Neuron (in vitro differentiated cells): ENCODE measurements at regions not wholly inside any gene's neighbourhood (a gene's known extent, or its start where the extent isn't known, plus 50 kb on each side); places are given as distances from the start of the nearest gene placed in this dataset.
"Not testable (repeated sequence)": the region's sequence is repeated elsewhere in the genome, so short reads cannot be mapped to it uniquely, and the experiment has no call there.

Experiments used
- H2AFZ ChIP-seq: one replicate; pipeline ENCODE4 v1.6.1; 2013; ENCODE audit warnings: low read depth, mild to moderate bottlenecking, inconsistent platforms, low read length, moderate library complexity
- H3K27me3 ChIP-seq: one replicate; pipeline ENCODE4 v1.6.1; 2013; ENCODE audit warnings: low read length; ENCODE audit not compliant: insufficient read depth
- H3K36me3 ChIP-seq: one replicate; pipeline ENCODE4 v1.6.1; 2013; ENCODE audit warnings: low read length; ENCODE audit not compliant: insufficient read depth
- H3K4me1 ChIP-seq: one replicate; pipeline ENCODE4 v1.6.1; 2013; ENCODE audit warnings: low read length; ENCODE audit not compliant: insufficient read depth
- H3K4me3 ChIP-seq: 2 replicates; pipeline ENCODE4 v1.5.1; 2013; ENCODE audit warnings: mild to moderate bottlenecking, low read length, moderate library complexity
- H3K9me3 ChIP-seq: one replicate; pipeline ENCODE4 v1.6.1; 2013; ENCODE audit warnings: low read length

GRCh38 chr12:105535033-105535432 lies 204.5 kb downstream of the C12orf75 start:
- not testable (repeated sequence) for H3K4me3 ChIP-seq, H3K36me3 ChIP-seq, H2AFZ ChIP-seq, H3K27me3 ChIP-seq, H3K4me1 ChIP-seq, H3K9me3 ChIP-seq

GRCh38 chr12:105538880-105539279 lies 208.4 kb downstream of the C12orf75 start:
- no peaks in the 10 kb centered on the region for H3K36me3 ChIP-seq
- H3K4me3 ChIP-seq, result no peak overlapping the region
- H3K27me3 ChIP-seq, result peaks cover 3% of the 10 kb centered on the region
- H3K9me3 ChIP-seq, result peaks cover 6% of the 10 kb centered on the region
- H2AFZ ChIP-seq, result no peak overlapping the region
- no peaks in the 10 kb centered on the region for H3K4me1 ChIP-seq

- H2AFZ ChIP-seq, result no peak overlapping the region
- no peaks in the 10 kb centered on the region for H3K4me1 ChIP-seq
- no peaks in the 10 kb centered on the region for H3K36me3 ChIP-seq
- peaks cover 2% of the 10 kb centered on the region for H3K9me3 ChIP-seq
- no peak overlapping the region for H3K4me3 ChIP-seq
- peaks cover 3% of the 10 kb centered on the region for H3K27me3 ChIP-seq
These were observed 209.2 kb downstream of the C12orf75 start for GRCh38 chr12:105539735-105540134.

GRCh38 chr12:105547786-105548185 lies 217.3 kb downstream of the C12orf75 start:
- no peaks in the 10 kb centered on the region for H3K4me1 ChIP-seq
- no peak overlapping the region for H2AFZ ChIP-seq
- H3K4me3 ChIP-seq, result no peak overlapping the region
- no peaks in the 10 kb centered on the region for H3K27me3 ChIP-seq
- H3K9me3 ChIP-seq, result no peaks in the 10 kb centered on the region
- H3K36me3 ChIP-seq, result no peaks in the 10 kb centered on the region

GRCh38 chr12:105548626-105549025 lies 218.1 kb downstream of the C12orf75 start:
- H3K4me1 ChIP-seq, result no peaks in the 10 kb centered on the region
- no peaks in the 10 kb centered on the region for H3K36me3 ChIP-seq
- no peak overlapping the region for H2AFZ ChIP-seq
- H3K27me3 ChIP-seq, result no peaks in the 10 kb centered on the region
- H3K4me3 ChIP-seq, result no peak overlapping the region
- no peaks in the 10 kb centered on the region for H3K9me3 ChIP-seq

DNA sequence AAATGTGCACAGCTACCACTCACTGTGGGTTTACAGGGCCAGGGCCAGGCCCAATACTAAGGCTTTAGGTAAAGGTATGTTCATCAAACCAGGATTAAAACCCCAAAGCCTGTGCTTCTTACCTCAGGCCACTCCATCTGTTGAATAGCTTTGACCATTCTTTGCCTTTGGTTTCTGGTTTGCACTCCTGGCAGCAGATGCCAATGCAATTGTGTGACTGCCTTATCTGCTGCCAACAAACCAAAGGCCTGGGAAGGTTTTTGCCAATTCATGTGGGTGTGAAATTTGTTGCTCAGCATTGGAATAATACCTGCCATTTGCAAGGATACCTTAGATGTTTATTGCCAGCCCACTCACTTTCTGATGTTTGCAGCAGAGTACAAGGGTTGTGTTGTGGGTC lies 221.6 kb downstream of the C12orf75 start:
- Histone ChIP-seq H3K4me3 (no peak overlapping the region), H3K4me1 (peaks cover 10% of the 10 kb centered on the region), H3K9me3 (no peaks in the 10 kb centered on the region), H2AFZ (no peak overlapping the region), H3K27me3 (no peaks in the 10 kb centered on the region), H3K36me3 (no peaks in the 10 kb centered on the region)

- no peaks in the 10 kb centered on the region for H3K27me3 ChIP-seq
- H2AFZ ChIP-seq, result no peak overlapping the region
- no peaks in the 10 kb centered on the region for H3K9me3 ChIP-seq
- H3K4me1 ChIP-seq, result peaks cover 10% of the 10 kb centered on the region
- H3K36me3 ChIP-seq, result no peaks in the 10 kb centered on the region
- no peak overlapping the region for H3K4me3 ChIP-seq
These were observed 223.8 kb downstream of the C12orf75 start for GRCh38 chr12:105554223-105554678.

DNA sequence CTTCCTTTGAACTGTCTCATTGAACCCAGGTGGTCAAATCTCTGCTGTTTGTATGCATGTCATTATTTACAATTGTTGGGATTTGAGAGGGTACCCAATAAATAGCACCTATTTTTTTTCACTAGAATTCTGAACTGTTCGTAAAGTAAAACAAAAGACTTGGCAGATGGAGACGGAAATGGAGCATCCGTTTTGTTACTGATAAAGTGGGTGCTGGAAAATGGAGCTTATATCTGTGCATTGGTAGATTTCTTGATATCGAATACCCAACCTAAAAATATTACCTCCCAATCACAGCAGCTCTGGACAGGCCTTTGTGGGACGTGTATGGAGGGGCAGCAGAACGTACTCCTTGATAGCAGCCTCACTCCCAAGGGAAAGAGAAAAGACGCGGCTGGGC lies 224.4 kb downstream of the C12orf75 start:
- peaks cover 3% of the 10 kb centered on the region for H3K9me3 ChIP-seq

DNA sequence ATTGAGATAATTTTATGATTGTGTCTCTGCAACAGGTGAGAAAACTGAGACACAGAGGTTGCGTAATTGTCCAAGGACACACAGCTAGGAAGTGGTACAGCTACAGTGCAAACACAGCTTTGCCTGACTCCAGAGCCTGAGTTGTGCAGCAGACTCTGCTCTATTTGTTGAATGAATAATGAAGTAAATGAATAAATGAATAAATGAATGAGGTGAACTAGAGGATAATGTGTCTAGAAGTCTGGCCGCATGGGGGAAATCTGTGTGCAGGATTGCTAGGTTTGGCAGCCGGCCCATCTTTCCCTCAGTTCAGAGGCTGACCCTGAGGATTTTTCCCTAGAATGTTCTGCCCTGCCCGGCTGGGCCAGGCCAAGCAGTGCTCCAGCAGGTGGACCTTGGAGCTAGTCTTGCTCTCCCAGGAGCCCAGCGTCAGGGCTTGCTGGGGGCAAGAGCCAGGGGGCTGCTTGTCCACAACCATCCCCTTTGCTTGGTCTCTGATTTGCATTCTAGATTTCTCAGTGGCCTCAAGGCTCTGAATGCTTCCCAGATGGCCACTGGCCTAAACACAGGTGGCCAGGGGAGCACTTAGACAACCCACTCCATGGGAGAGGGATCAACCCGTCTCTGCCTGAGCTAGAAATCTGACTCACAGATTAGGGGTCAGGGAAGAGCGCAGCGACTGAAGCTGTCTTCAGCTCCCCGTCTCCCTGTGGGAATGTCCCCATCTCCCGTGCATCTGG lies 225.2 kb downstream of the C12orf75 start:
- H2AFZ ChIP-seq, result no peak overlapping the region
- no peaks in the 10 kb centered on the region for H3K27me3 ChIP-seq
- no peak overlapping the region for H3K4me3 ChIP-seq
- H3K4me1 ChIP-seq, result peaks cover 10% of the 10 kb centered on the region
- no peaks in the 10 kb centered on the region for H3K36me3 ChIP-seq
- H3K9me3 ChIP-seq, result peaks cover 6% of the 10 kb centered on the region

More for the DNA sequence above, 224.4 kb downstream of the C12orf75 start:
- no peak overlapping the region for H3K4me3 ChIP-seq
- H3K27me3 ChIP-seq, result no peaks in the 10 kb centered on the region
- H2AFZ ChIP-seq, result no peak overlapping the region
- H3K36me3 ChIP-seq, result no peaks in the 10 kb centered on the region
- peaks cover 10% of the 10 kb centered on the region for H3K4me1 ChIP-seq

DNA sequence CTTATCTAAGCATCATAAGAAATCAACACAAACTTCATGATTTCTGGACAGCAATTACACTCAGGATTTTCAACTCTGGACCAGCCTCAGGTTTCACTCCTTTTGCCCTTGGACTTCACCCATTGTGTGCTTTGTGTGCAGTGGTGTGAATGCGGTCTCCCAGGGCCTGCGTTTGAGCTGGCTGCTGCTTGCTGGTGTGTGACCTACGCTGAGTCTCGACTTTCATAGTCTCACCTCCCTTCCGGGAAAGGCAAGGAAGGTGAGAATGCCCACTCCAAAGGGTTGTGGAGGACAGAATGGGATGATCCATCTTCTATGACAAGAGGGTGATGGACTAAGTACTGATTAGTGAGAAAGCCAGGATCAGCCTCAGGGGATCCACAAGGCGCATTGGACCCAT lies 228.8 kb downstream of the C12orf75 start:
- H3K36me3 ChIP-seq, result no peaks in the 10 kb centered on the region
- no peaks in the 10 kb centered on the region for H3K27me3 ChIP-seq
- no peak overlapping the region for H3K4me3 ChIP-seq

DNA sequence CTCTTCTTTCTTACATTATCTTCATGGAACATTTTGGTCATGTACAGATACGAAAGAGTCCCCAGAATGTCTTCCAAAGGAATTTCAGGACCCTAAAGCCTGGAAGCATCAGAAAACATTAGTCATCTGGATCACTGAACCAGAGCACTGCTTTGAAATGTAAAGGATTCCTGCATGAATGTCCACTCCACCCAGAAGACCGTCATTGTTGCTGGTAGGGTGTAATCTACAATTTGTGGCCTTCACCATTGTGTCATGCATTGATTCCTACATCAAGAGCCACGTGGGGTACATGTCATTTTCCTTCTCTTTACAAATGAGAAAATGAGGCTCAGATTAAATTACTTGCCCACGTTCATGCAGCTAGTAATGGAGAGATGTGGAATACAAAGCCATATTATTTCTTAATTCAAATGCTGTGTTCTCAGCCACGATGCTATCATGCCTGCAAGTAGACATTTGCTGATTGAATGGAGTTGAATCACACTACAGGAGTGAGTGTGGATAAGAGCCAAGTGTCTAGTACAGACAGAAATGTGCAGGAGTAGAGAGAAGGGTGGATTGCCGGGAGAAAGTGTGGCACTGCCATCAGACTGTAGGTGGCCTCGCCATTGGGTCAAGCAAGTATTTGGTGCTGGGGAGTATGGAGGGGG lies 231.2 kb downstream of the C12orf75 start:
- no peak overlapping the region for H2AFZ ChIP-seq
- H3K9me3 ChIP-seq, result peaks cover 7% of the 10 kb centered on the region
- H3K4me3 ChIP-seq, result no peak overlapping the region
- no peaks in the 10 kb centered on the region for H3K36me3 ChIP-seq
- no peaks in the 10 kb centered on the region for H3K27me3 ChIP-seq
- H3K4me1 ChIP-seq, result no peaks in the 10 kb centered on the region

More for the DNA sequence above, 228.8 kb downstream of the C12orf75 start:
- H2AFZ ChIP-seq, result no peak overlapping the region
- peaks cover 5% of the 10 kb centered on the region for H3K4me1 ChIP-seq
- H3K9me3 ChIP-seq, result peaks cover 7% of the 10 kb centered on the region

DNA sequence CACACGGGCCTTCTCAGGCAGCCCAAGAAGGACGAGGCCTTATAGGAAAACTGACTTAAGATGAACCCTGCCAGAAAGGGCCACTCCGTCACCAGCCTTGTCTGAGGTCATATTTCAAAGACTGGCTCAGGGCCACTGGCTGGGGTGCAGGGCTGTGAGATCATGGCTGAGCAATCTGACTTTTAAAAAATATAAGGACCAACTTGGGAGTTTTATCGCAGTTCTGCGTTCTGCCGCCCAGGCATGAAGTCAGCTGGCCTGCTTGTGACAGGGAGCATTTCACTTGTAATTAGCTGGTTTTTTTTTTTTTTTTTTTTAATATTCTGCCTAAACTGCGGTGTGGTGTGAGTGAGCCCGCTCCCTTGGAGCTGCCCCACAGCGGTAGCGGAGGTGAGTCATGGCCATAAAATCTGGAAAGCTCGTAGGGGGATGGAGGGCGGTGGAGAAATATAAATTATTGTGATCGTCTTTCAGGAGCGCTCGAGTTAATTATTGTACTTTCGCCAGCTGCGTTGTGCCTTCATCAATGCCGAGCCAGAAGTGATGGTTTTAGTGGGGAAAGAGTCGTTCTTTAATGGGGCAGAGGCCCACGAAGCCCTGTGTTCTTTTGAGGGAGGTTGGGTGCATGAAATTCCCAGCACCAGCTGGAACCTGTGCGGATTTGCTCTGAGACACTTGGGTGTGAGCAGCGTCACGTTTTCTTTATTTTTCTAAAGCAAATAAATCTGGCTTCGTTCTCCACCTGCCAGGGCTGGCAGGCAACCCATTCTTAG lies 231.9 kb downstream of the C12orf75 start:
- Histone ChIP-seq H2AFZ (no peak overlapping the region), H3K4me3 (no peak overlapping the region), H3K27me3 (no peaks in the 10 kb centered on the region), H3K36me3 (no peaks in the 10 kb centered on the region), H3K4me1 (no peaks in the 10 kb centered on the region), H3K9me3 (peaks cover 7% of the 10 kb centered on the region)

DNA sequence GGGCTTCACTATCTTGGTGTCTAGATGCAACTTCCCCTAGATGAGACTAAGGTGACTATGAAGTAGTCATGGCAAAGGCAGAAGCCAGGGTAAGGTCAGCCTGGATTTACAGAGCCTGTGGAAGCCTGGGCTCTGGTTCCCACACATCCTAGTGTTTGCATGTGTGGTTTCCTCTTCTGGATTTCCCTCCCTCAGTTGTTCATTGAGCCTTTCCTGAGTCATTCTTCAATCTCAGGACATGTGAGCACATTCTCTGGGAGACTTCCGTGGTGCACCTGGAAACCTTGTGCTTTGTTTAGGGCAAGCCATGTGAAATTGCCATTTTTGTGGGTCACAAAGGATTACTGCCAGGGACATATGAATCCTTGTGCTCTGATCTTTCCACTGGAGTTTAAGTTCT lies 236.6 kb downstream of the C12orf75 start:
- Histone ChIP-seq H3K4me1 (no peaks in the 10 kb centered on the region), H2AFZ (no peak overlapping the region), H3K9me3 (no peaks in the 10 kb centered on the region), H3K27me3 (no peaks in the 10 kb centered on the region), H3K4me3 (no peak overlapping the region), H3K36me3 (no peaks in the 10 kb centered on the region)
